WTC11 (cell line): ENCODE measurements at regions not wholly inside any gene's neighbourhood (a gene's known extent, or its start where the extent isn't known, plus 50 kb on each side); places are given as distances from the start of the nearest gene placed in this dataset.
"Not testable (repeated sequence)": the region's sequence is repeated elsewhere in the genome, so short reads cannot be mapped to it uniquely, and the experiment has no call there.

Source experiments
- ATAC-seq: fragments of 200-7000 bp; cut with Tn5 transposase; 2 replicates; pipeline ENCODE4 v1.10.0; 2021; ENCODE audit warnings: mild to moderate bottlenecking, moderate library complexity
- CTCF ChIA-PET: fragments of 300-600 bp; sonication (Branson Sonifier 250); formaldehyde crosslinking; loops from one replicate; lab custom pipeline; 2021; ENCODE audit warnings: antibody characterized with exemption; lab: Charles Lee
- POLR2A ChIA-PET: fragments of 350-600 bp; sonication (Branson Sonifier 250); formaldehyde crosslinking; loops from one replicate; lab custom pipeline; 2021; ENCODE audit warnings: antibody characterized with exemption; lab: Charles Lee
- DNase-seq: peaks from one replicate; pipeline ENCODE4 v3.0.0; 2021; ENCODE audit warnings: low spot score
- H3K27ac Mint-ChIP-seq: 2 replicates; pipeline ENCODE4 v1.8.0; 2021; ENCODE audit warnings: mixed read lengths
- H3K27me3 Mint-ChIP-seq: 2 replicates; pipeline ENCODE4 v1.8.0; 2021; ENCODE audit warnings: low read depth, mild to moderate bottlenecking, moderate library complexity, mixed read lengths
- H3K36me3 Mint-ChIP-seq: 2 replicates; pipeline ENCODE4 v1.8.0; 2021; ENCODE audit warnings: mixed read lengths
- H3K4me1 Mint-ChIP-seq: 2 replicates; pipeline ENCODE4 v1.8.0; 2022; ENCODE audit warnings: mixed read lengths
- H3K4me3 Mint-ChIP-seq: 2 replicates; pipeline ENCODE4 v1.8.0; 2021; ENCODE audit warnings: mild to moderate bottlenecking, moderate library complexity, mixed read lengths
- H3K9me3 Mint-ChIP-seq: 2 replicates; pipeline ENCODE4 v1.8.0; 2021; ENCODE audit warnings: mixed read lengths
- ARID4B ChIP-seq: sonication (generic); formaldehyde crosslinking; IDR thresholded peaks from 2 replicates; pipeline ENCODE4 v1.8.0; 2023; ENCODE audit warnings: missing genetic modification reagents, mild to moderate bottlenecking, borderline replicate concordance
- E2F5 ChIP-seq: sonication (generic); formaldehyde crosslinking; IDR thresholded peaks from 2 replicates; pipeline ENCODE4 v1.8.1; 2022; ENCODE audit warnings: mild to moderate bottlenecking, moderate library complexity, missing genetic modification reagents
- FOXP4 ChIP-seq: sonication (generic); formaldehyde crosslinking; IDR thresholded peaks from 2 replicates; pipeline ENCODE4 v1.8.0; 2022; ENCODE audit warnings: mild to moderate bottlenecking, missing genetic modification reagents
- GTF2I ChIP-seq: fragments of 250-450 bp; sonication (Bioruptor Pico); conservative IDR thresholded peaks from 2 replicates; pipeline ENCODE4 v1.4.0; 2021; ENCODE audit warnings: mild to moderate bottlenecking
- NFATC4 ChIP-seq: fragments of 250-450 bp; sonication (Bioruptor Pico); IDR thresholded peaks from 2 replicates; pipeline ENCODE4 v1.9.0; 2021; ENCODE audit warnings: mild to moderate bottlenecking
- SP1 ChIP-seq: sonication (generic); formaldehyde crosslinking; conservative IDR thresholded peaks from 2 replicates; pipeline ENCODE4 v1.8.1; 2022; ENCODE audit warnings: missing genetic modification reagents
- ZNF281 ChIP-seq: sonication (generic); formaldehyde crosslinking; IDR thresholded peaks from 2 replicates; pipeline ENCODE4 v1.8.0; 2023; ENCODE audit warnings: mild to moderate bottlenecking, missing genetic modification reagents
- ZNF512 ChIP-seq: sonication (generic); formaldehyde crosslinking; IDR thresholded peaks from 2 replicates; pipeline ENCODE4 v1.8.1; 2022; ENCODE audit warnings: missing genetic modification reagents, borderline replicate concordance

GRCh38 chr3:194189243-194189791 lies 53.4 kb downstream of the HES1 start:
- Mint-ChIP-seq H3K27ac (no peak overlapping the region), H3K4me3 (no peak overlapping the region), H3K36me3 (no peaks in the 10 kb centered on the region), H3K27me3 (no peaks in the 10 kb centered on the region; the same call in 1 of the 2 replicates), H3K4me1 (peaks cover 11% of the 10 kb centered on the region), H3K9me3 (no peaks in the 10 kb centered on the region)
- no peak for ATAC-seq
- no peak for DNase-seq
- ChIA-PET CTCF (no interaction called here), POLR2A (no interaction called here)
- no peak for TF ChIP-seq E2F5 (CRISPR knock-in tag)
- no peak for TF ChIP-seq FOXP4
- TF ChIP-seq GTF2I = no peak
- TF ChIP-seq ZNF512 (CRISPR knock-in tag) = no peak
- TF ChIP-seq ARID4B (CRISPR knock-in tag) = no peak
- no peak for TF ChIP-seq NFATC4

GRCh38 chr3:194191850-194192249 lies 55.9 kb downstream of the HES1 start:
- ATAC-seq, H3K27ac Mint-ChIP-seq, CTCF ChIA-PET, H3K9me3 Mint-ChIP-seq, DNase-seq, H3K4me3 Mint-ChIP-seq, POLR2A ChIA-PET, H3K36me3 Mint-ChIP-seq, H3K4me1 Mint-ChIP-seq, H3K27me3 Mint-ChIP-seq: not testable (repeated sequence)

GRCh38 chr3:194194051-194194756 lies 58.3 kb downstream of the HES1 start:
- ATAC-seq (no peak), DNase-seq (no peak)
- Mint-ChIP-seq H3K9me3 (no peaks in the 10 kb centered on the region), H3K27me3 (peaks cover 3% of the 10 kb centered on the region; the same call in 1 of the 2 replicates), H3K27ac (no peak overlapping the region), H3K4me1 (peaks cover 7% of the 10 kb centered on the region), H3K36me3 (no peaks in the 10 kb centered on the region), H3K4me3 (no peak overlapping the region)
- POLR2A ChIA-PET = interaction anchor here (1.0 kb wide), 1 partner anchor 51 kb away, joined by 3 read pairs; no protein-coding TSS in a partner anchor
- TF ChIP-seq SP1 (CRISPR knock-in tag) (no peak), ZNF281 (no peak)
- CTCF ChIA-PET = no interaction called here
